SW480 (cell line): ENCODE measurements at regions not wholly inside any gene's neighbourhood (a gene's known extent, or its start where the extent isn't known, plus 50 kb on each side); places are given as distances from the start of the nearest gene placed in this dataset.
"Not testable (repeated sequence)": the region's sequence is repeated elsewhere in the genome, so short reads cannot be mapped to it uniquely, and the experiment has no call there.

Experiments
- DNase-seq: peaks from one replicate; pipeline ENCODE4 v3.0.0-alpha.2; 2016; ENCODE audit warnings: low spot score

- no peak for DNase-seq
These were observed 178.1 kb upstream of the SEMA3E start for GRCh38 chr7:83827036-83827435.

DNA sequence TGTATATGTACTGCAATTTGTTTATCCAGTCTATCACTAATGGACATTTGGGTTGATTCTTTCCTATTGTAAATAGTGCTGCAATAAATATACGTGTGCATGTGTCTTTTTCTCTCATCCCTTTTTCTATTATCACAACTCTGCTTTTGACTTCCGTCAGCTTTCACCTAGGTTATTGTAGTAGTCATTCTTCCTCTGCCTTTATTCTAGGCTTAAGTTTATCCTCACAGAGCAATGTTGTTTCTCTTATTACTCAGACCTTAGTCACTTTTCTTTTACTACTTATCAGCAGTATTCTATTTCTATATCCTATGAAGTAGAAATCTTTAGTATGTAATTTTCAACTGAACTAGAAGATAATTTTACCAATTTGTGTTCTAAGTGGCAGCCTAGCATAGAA is 175.3 kb upstream of the SEMA3E start:
- no peak for DNase-seq

DNA sequence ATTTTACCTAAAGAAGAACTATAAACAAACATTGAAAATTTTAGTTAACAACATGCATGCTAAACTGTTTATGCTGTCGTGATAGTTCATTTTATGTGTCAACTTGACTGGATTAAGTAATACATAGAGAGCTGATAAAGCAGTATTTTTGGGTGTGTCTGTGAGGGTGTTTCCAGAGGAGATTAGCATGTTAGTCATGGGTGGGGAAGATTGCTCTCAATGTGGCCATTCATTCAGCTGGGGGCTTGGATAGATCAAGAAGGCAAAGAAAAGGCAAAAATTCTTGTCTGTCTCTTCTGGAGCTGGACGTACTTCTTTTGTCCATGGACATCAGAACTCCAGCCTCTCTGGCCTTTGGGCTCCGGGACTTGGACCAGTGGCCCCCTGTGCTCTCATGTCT is 172.9 kb upstream of the SEMA3E start:
- no peak for DNase-seq

DNA sequence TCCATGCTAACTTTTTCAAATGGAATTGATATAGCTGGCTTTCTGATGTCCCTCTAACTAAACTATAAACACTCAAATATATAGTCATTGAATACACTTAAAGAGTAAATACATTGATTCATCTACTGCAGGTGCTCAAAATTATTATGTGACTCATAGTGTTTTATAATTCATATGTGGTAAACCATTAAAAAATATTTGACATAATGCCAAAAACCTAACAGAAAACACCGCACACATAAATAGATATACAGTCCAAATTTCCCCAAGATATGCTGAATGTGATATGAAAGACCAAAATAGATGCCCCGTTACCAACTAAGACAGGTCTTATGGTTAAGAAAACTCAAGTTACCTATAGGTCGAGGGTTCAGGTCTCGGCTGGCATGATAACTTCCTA is 171.7 kb upstream of the SEMA3E start:
- DNase-seq, result no peak

DNA sequence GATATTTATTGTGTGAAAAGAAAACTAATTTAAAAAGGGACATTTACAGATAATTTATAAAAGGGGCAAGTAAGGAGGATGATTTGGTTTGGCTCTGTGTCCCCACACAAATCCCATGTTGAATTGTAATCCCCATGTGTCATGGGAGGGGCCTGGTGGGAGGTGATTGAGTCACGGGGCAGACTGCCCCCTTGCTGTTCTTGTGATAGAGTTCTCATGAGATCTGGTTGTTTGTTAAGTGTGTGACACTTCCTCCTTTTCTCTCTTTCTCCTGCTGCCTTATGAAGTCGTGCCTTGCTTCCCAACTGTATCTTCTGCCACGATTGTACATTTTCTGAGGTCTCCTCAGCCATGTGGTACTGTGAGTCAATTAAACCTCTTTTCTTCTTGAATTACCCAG is 171.0 kb upstream of the SEMA3E start:
- DNase-seq, result no peak

GRCh38 chr7:83814480-83814879 is 165.5 kb upstream of the SEMA3E start:
- DNase-seq, result no peak

DNA sequence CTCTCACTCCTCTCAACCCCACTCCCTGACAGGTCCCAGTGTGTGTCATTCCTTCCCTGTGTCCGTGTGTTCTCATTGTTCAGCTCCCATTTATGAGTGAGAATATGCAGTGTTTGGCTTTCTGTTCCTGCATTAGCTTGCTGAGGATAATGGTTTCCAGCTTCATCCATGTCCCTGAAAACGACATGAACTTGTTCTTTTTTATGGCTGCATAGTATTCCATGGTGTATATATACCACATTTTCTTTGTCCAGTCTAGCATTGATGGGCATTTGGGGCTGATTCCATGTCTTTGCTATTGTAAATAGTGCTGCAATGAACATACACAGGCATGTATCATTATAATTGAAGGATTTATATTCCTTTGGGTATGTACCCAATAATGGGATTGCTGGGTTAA is 163.6 kb upstream of the SEMA3E start:
- not testable (repeated sequence) for DNase-seq

DNA sequence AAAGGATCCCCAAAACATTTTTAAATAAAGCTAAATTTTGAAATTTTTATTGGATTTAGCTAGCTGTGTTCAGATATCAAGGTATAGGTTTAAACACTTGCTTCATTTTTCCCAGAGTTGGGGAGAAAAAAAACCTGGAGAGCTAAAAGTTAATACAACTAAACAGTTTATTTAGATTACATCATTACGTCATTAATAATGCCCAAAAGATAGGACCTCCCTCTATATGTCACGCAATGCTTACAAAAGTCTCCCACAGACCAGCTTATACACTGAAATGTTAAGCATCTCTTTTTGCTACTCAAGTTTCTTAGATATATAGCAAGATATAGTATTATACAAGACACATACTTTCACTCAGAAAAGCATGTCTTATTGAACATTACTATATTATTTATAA is 160.0 kb upstream of the SEMA3E start:
- DNase-seq, result no peak

DNA sequence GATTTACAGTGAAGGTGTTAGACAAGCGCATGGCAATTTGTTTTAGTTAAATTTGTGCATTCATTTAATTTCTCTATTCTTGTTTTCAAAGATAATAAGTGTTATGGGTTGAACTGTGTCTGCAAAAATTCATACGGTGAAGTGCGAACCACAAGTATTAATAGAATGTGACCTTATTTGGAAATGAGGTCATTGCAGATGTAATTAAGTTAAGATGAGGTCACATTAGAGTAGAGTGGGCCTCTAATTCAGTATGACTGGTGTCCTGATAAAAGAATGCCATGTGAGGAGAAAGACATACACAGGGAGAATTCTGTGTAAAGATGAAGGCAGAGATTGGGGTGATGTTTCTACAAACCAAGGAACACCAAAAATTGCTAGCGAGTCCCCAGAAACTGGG is 158.8 kb upstream of the SEMA3E start:
- peak; percentile 13 for DNase-seq

GRCh38 chr7:83806538-83806937 is 157.6 kb upstream of the SEMA3E start:
- DNase-seq, result no peak

DNA sequence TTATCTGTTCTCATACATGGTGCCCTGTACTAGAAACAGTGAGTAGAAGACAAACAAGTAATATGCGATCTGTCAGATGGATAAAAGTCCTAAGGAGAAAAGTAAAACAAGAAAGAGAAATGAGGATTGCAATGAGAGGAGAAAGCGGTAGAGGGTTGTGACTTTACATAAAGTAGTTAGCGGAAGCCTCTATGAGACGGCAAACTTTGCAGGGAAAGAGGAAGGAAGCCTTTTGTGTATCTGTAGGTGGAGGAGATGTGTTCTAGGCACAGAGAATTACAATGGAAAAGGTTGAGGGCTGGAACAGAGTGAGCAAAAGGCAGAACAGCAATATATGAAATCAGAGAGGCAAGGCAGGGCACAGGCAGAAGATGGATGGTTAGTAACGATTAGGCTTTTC is 150.4 kb upstream of the SEMA3E start:
- no peak for DNase-seq

DNA sequence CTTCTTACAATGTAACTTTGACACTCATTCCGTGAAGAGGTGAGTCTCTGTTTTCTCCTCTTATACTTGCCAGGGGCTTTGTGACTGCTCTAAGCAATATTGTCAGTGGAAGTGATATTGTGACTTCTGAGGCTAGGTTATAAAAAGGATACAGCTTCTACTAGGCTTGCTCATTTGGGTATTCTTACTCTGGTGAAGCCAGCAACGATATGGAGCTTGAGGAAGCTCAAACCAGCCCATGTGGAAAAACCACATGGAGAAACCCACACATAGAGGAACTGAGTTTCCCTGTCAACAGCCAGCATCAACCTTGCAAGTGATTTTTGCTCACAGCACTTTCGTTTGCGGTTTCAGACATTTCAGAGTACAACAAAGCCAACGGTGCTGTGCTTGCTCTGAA is 149.6 kb upstream of the SEMA3E start:
- DNase-seq, result no peak

DNA sequence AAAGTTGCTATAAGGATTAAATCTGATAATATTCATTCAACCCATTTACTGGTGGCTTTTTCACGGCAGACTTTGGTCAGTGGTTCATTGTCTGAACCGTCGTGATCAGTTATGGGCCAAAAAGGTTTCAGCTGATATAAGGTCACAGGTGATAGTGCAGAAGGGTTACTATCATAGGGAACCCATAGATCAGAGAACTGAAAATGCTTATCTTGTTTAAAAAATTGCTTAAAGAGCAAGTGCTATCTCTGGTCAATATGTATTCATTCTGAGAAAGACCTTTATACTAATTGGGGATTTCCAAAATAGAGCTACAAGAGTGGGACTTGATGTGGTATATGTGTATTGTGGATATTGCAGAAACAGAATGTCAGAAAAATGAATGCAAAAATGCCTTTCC is 147.8 kb upstream of the SEMA3E start:
- DNase-seq, result no peak

DNA sequence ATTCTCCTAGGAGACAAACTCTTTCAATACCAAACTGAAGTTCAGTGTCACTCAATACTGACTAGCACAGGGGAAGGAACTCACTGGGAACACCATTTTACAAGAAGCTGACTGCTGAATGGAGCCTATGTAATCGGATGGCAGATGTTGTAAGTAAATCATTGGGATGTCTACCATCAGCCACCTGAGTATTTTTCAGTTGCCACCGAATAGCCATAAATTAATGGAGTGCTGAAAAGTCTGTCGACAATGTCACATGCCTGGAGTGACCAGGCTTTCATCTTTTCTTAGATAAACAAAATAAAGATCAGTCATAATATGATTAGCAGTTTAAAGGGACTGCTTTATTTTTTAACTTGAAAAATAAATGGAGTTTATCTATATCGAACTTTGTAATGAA is 145.9 kb upstream of the SEMA3E start:
- peak; percentile 66 for DNase-seq

DNA sequence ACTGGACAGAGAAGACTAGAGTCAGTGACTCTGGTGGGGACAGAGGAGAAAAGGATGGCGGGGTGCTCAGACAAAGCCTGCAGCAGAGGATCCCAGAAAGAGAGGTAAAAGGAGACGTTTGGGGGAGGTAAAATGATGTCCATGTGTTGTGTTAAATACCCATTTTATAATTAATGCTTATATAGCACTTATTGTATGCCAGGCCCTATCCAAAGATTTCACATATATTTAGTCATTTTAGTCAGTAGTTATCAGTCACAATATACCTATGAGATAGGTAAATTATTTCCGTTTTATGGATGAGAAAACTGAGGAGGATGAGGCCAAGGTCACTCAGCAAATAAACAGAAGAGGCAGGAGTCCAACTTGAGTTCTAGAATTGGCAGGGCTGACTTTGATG is 144.6 kb upstream of the SEMA3E start:
- no peak for DNase-seq

DNA sequence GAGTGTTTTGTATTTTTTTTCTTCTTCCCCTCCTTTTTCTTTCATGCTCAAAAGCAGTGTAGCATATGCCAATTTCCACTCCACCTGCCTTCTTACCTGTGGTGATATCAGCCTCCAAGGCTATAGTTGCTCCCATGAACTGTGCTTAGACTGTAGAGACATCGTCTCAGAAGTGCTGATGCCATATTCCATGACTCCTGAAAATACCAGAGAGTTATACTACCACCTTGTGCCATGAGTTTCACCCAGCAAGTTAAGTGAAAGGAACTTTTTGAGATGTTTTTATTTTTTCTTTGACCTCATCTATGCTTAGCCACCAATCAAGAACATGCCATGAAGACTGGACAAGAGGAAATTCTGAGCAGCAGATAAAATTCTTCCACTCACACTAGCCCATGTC is 142.8 kb upstream of the SEMA3E start:
- no peak for DNase-seq

GRCh38 chr7:83786858-83787257 is 137.9 kb upstream of the SEMA3E start:
- no peak for DNase-seq

- no peak for DNase-seq
These were observed 133.7 kb upstream of the SEMA3E start for GRCh38 chr7:83782628-83783027.

GRCh38 chr7:83778073-83778443 is 129.1 kb upstream of the SEMA3E start:
- DNase-seq, result no peak

DNA sequence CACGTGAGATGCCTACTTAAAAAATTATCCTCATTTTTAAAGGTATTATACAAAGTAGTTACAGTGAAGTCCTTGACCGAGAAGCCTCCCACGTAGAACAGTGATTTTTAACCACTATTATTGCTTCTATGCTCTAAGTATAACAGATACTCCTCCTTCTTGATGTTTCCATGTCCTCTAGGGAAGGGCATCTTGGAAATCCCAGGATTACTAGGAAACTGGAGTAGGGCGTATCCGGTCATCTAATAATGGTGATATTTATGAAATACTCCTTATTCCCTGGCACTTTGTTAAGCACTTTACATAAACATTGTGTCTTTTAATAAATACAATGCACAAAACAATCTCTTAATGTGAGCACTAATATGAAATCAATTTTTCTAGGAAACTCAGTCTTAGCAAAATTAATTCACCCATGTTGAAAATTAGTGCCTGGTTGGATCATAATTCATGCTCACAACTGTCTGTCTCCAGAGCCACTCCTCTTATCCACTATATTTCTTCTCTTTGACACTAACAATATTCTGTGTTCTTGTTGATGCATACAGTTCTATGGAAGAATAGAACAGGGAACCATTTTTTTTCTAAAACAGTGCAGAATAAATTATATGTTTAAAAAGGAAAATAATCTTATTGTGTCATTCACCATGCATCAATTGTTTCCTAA is 128.6 kb upstream of the SEMA3E start:
- DNase-seq, result no peak

GRCh38 chr7:83769407-83769806 is 120.5 kb upstream of the SEMA3E start:
- no peak for DNase-seq

- no peak for DNase-seq
These were observed 102.3 kb upstream of the SEMA3E start for GRCh38 chr7:83751217-83751616.

GRCh38 chr7:83749495-83749894 is 100.6 kb upstream of the SEMA3E start:
- DNase-seq, result no peak

DNA sequence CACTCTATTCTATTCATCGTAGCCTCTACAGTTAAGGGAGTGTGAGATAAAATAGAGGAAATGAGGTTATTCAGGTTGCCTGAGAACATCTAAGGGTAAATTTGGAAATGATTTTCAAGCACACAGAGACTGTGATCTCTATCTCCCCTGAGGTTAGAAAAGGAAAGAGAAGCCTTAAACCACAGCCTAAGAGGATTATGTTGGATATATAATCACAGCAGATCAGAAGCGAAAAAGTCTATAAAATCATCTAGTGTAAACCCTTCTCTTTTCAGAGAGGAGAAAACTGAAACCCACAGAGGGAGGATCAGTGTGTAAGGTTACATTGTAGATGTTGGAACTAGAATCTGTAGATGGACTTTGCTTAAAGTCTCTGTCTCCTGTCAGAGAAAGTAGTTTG is 90.6 kb upstream of the SEMA3E start:
- peak; percentile 30 for DNase-seq

- DNase-seq, result peak; percentile 77
These were observed 89.4 kb upstream of the SEMA3E start for GRCh38 chr7:83738291-83738835.
